Liver (tissue), 3 donors: ENCODE measurements at regions not wholly inside any gene's neighbourhood (a gene's known extent, or its start where the extent isn't known, plus 50 kb on each side); places are given as distances from the start of the nearest gene placed in this dataset.

Experiments used
- EGR1 ChIP-seq, 2 donors: IDR thresholded peaks; 2 replicates each; pipeline ENCODE4 v1.6.1; 2016 to 2018; ENCODE audit warnings: antibody characterized with exemption in 2 of 2, low read depth in 2 of 2
- GABPA ChIP-seq, 2 donors: IDR thresholded peaks in 1 of 2; conservative IDR thresholded peaks in 1 of 2; 2 replicates each; pipeline ENCODE4 v1.6.1; 2016; ENCODE audit warnings: antibody characterized with exemption in 2 of 2, mild to moderate bottlenecking in 1 of 2, moderate library complexity in 1 of 2
- MAX ChIP-seq: IDR thresholded peaks from 2 replicates; pipeline ENCODE4 v1.6.1; 2016; ENCODE audit warnings: antibody characterized with exemption
- RAD21 ChIP-seq, 2 donors: IDR thresholded peaks; 2 replicates each; pipeline ENCODE4 v1.6.1; 2016; ENCODE audit warnings: antibody characterized with exemption in 2 of 2, mild to moderate bottlenecking in 2 of 2
- ZBTB33 ChIP-seq: IDR thresholded peaks from 2 replicates; pipeline ENCODE4 v1.6.1; 2016; ENCODE audit warnings: antibody characterized with exemption
- TF ChIP-seq, protein P1 (sequence below): fragments of 150-350 bp; IDR thresholded peaks from 2 replicates; pipeline ENCODE4 v1.5.1; 2017; ENCODE audit warnings: improper control_type of control experiment, low read depth, low read length; ENCODE audit not compliant: missing input control
- TF ChIP-seq, protein P2 (sequence below): IDR thresholded peaks from 2 replicates; pipeline ENCODE4 v1.6.1; 2016; ENCODE audit warnings: antibody characterized with exemption
- donor health status: healthy.
- donor health status: healthy.

DNA sequence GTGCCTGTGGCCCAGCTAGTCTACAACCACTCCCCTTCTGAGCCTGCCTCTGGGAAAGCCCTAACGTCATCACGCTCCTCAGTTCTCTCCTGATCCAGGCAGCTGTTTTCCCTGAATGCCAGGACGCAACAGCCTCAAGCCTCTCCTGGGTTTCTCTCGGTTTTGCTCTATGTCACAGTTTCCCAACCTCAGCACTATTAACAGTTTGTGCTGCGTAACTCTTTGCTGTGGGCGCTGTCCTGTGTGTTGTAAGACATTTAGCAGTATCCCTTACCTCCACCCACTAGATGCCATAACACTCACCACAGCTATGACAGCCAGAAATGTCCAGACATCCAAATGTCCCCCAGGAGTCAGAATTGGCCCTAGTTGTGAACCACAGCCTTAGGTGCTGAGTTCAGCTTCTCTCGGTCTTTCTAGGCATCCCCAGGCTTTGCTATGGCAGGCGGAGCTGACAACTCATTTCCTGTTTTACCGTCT lies 226.3 kb upstream of the NPVF start:
- TF ChIP-seq, protein P1, sequence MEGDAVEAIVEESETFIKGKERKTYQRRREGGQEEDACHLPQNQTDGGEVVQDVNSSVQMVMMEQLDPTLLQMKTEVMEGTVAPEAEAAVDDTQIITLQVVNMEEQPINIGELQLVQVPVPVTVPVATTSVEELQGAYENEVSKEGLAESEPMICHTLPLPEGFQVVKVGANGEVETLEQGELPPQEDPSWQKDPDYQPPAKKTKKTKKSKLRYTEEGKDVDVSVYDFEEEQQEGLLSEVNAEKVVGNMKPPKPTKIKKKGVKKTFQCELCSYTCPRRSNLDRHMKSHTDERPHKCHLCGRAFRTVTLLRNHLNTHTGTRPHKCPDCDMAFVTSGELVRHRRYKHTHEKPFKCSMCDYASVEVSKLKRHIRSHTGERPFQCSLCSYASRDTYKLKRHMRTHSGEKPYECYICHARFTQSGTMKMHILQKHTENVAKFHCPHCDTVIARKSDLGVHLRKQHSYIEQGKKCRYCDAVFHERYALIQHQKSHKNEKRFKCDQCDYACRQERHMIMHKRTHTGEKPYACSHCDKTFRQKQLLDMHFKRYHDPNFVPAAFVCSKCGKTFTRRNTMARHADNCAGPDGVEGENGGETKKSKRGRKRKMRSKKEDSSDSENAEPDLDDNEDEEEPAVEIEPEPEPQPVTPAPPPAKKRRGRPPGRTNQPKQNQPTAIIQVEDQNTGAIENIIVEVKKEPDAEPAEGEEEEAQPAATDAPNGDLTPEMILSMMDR = no peak
- TF ChIP-seq GABPA (IDR thresholded peaks at IDR 0.05 in 1 of 2, conservative IDR thresholded peaks at IDR 0.05 in 1 of 2) (no peak), ZBTB33 (no peak), EGR1 (IDR thresholded peaks at IDR 0.05; ENCODE audit: low read depth in 2 of 2) (no peak), RAD21 (IDR thresholded peaks at IDR 0.05) (no peak), MAX (no peak)
- TF ChIP-seq, protein P2, sequence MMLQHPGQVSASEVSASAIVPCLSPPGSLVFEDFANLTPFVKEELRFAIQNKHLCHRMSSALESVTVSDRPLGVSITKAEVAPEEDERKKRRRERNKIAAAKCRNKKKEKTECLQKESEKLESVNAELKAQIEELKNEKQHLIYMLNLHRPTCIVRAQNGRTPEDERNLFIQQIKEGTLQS = no peak
